Endometrium (tissue), 2 donors: ENCODE measurements at regions not wholly inside any gene's neighbourhood (a gene's known extent, or its start where the extent isn't known, plus 50 kb on each side); places are given as distances from the start of the nearest gene placed in this dataset.
"Not testable (repeated sequence)": the region's sequence is repeated elsewhere in the genome, so short reads cannot be mapped to it uniquely, and the experiment has no call there.

Source experiments
- FAIRE-seq: peaks from 2 replicates; lab custom pipeline; 2012; peaks lifted over from hg19 to GRCh38; lab: Jason Lieb, UNC
- donor health status: control.
- donor health status: control.

GRCh38 chr6:21847711-21848480 lies 254.3 kb downstream of the SOX4 start:
- no peak for FAIRE-seq

- no peak for FAIRE-seq
Observed at GRCh38 chr6:21850691-21851090, 257.1 kb downstream of the SOX4 start.

GRCh38 chr6:21855811-21856455 lies 262.4 kb downstream of the SOX4 start:
- no peak for FAIRE-seq

GRCh38 chr6:21856456-21856825 lies 262.9 kb downstream of the SOX4 start:
- no peak for FAIRE-seq

- FAIRE-seq = no peak
Observed at GRCh38 chr6:21856844-21857243, 263.3 kb downstream of the SOX4 start.

GRCh38 chr6:21858076-21858475 lies 264.5 kb downstream of the SOX4 start:
- FAIRE-seq = no peak

- no peak for FAIRE-seq
Observed at GRCh38 chr6:21859193-21859735, 265.7 kb downstream of the SOX4 start.

- no peak for FAIRE-seq
Observed at GRCh38 chr6:21861942-21862341, 268.4 kb downstream of the SOX4 start.

GRCh38 chr6:21864206-21864605 lies 270.7 kb downstream of the SOX4 start:
- peak; percentile 18 for FAIRE-seq

- FAIRE-seq = no peak
Observed at GRCh38 chr6:21868226-21868625, 274.7 kb downstream of the SOX4 start.

GRCh38 chr6:21869085-21869771 lies 275.7 kb downstream of the SOX4 start:
- no peak for FAIRE-seq

- FAIRE-seq = no peak
Observed at GRCh38 chr6:21870076-21870730, 276.7 kb downstream of the SOX4 start.

- FAIRE-seq = no peak
Observed at GRCh38 chr6:21871831-21872230, 278.3 kb downstream of the SOX4 start.

- FAIRE-seq = peak; percentile 26
Observed at GRCh38 chr6:21872749-21873148, 279.2 kb downstream of the SOX4 start.

- FAIRE-seq = no peak
Observed at GRCh38 chr6:21873562-21873961, 280.0 kb downstream of the SOX4 start.

GRCh38 chr6:21874372-21874771 lies 280.8 kb downstream of the SOX4 start:
- no peak for FAIRE-seq

- FAIRE-seq = not testable (repeated sequence)
Observed at GRCh38 chr6:21877037-21877436, 283.5 kb downstream of the SOX4 start.

- not testable (repeated sequence) for FAIRE-seq
Observed at GRCh38 chr6:21880249-21880648, 286.7 kb downstream of the SOX4 start.

- FAIRE-seq = no peak
Observed at GRCh38 chr6:21881969-21882465, 288.5 kb downstream of the SOX4 start.

GRCh38 chr6:21883595-21884328 lies 290.2 kb downstream of the SOX4 start:
- FAIRE-seq = no peak

GRCh38 chr6:21885111-21885510 lies 291.6 kb downstream of the SOX4 start:
- no peak for FAIRE-seq
